HG03064 (cell line): ENCODE measurements at regions not wholly inside any gene's neighbourhood (a gene's known extent, or its start where the extent isn't known, plus 50 kb on each side); places are given as distances from the start of the nearest gene placed in this dataset.

Experiments used
- ATAC-seq: cut with Tn5 transposase; IDR thresholded peaks from one replicate; pipeline ENCODE4 v1.9.1; 2021; ENCODE audit warnings: low read depth; ENCODE audit not compliant: unreplicated experiment

- no peak for ATAC-seq
Measured at GRCh38 chr1:71193153-71193552, 112.3 kb upstream of the ZRANB2 start.

GRCh38 chr1:71191520-71191919, 110.7 kb upstream of the ZRANB2 start:
- ATAC-seq: no peak

GRCh38 chr1:71190843-71191242, 110.0 kb upstream of the ZRANB2 start:
- no peak for ATAC-seq

GRCh38 chr1:71184410-71184809, 103.6 kb upstream of the ZRANB2 start:
- ATAC-seq: no peak

GRCh38 chr1:71179997-71180396, 99.2 kb upstream of the ZRANB2 start:
- no peak for ATAC-seq

- no peak for ATAC-seq
Measured at GRCh38 chr1:71170925-71171324, 90.1 kb upstream of the ZRANB2 start.

GRCh38 chr1:71167505-71167904, 86.7 kb upstream of the ZRANB2 start:
- no peak for ATAC-seq

- ATAC-seq: no peak
Measured at GRCh38 chr1:71166178-71167173, 85.6 kb upstream of the ZRANB2 start.

GRCh38 chr1:71157715-71158114, 76.9 kb upstream of the ZRANB2 start:
- ATAC-seq: no peak

GRCh38 chr1:71157151-71157550, 76.3 kb upstream of the ZRANB2 start:
- ATAC-seq: no peak

- no peak for ATAC-seq
Measured at GRCh38 chr1:71156590-71156989, 75.8 kb upstream of the ZRANB2 start.

GRCh38 chr1:71154429-71154828, 73.6 kb upstream of the ZRANB2 start:
- no peak for ATAC-seq

- no peak for ATAC-seq
Measured at GRCh38 chr1:71153826-71154225, 73.0 kb upstream of the ZRANB2 start.

GRCh38 chr1:71147637-71148360, 67.0 kb upstream of the ZRANB2 start:
- ATAC-seq: no peak

GRCh38 chr1:71135571-71135970, 54.7 kb upstream of the ZRANB2 start:
- no peak for ATAC-seq
